ENCODE measurements at regions not wholly inside any gene's neighbourhood (a gene's known extent, or its start where the extent isn't known, plus 50 kb on each side); places are given as distances from the start of the nearest gene placed in this dataset.
"Not testable (repeated sequence)": the region's sequence is repeated elsewhere in the genome, so short reads cannot be mapped to it uniquely, and the experiment has no call there.

GRCh38 chr7:114082642-114083165, 163.9 kb upstream of the PPP1R3A start:
- DNase-seq (ENCODE audit: low spot score): no peak

DNA sequence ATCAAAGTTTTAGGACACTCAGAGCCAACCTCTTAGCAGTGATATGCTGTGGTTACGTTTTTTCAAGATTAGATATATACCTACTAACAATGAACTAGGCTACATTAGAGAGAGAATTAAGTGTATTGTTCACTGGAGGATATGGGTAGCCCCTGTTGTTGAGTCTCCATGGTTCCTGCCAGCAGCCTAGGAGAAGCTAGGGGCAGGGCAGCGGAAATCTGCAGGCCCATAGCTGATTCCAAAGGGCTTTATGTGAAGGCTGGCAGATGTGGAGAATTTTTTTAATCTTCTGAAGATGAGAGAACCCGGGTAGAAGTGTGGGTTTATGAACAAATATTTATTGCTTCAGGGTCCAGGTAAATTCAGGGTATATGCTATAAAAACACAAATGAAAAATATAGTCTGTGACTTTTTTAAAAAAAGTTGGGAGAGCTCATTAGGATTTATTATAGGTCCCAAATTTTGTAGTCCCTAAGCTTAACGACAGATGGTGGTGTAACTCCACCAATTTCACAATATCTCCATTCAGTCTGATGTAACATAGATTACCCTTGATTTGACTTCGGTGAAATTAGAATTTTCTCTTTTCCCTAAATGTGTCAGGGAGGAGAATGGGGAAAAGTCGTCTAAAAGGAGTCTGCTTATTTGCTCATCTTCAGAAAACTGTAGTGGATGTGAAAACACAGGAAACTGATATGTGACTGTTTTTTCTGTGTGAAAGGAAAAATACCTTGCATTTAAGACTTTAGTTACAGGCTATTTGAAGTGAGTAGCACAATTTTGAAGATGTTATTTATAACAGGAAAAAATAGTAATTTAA, 163.0 kb upstream of the PPP1R3A start:
- DNase-seq (ENCODE audit: low spot score): no peak

DNA sequence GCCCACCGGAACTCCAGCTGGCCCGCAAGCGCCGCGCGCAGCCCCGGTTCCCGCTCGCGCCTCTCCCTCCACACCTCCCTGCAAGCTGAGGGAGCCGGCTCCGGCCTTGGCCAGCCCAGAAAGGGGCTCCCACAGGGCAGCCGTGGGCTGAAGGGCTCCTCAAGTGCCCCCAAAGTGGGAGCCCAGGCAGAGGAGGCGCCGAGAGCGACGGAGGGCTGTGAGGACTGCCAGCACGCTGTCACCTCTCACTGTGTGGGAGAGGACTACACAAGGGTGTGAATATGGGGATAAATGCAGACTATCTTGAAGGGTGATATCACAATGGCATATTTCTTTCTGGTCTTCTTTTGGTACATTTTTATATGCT, 158.3 kb upstream of the PPP1R3A start:
- DNase-seq (ENCODE audit: low spot score): not testable (repeated sequence)

DNA sequence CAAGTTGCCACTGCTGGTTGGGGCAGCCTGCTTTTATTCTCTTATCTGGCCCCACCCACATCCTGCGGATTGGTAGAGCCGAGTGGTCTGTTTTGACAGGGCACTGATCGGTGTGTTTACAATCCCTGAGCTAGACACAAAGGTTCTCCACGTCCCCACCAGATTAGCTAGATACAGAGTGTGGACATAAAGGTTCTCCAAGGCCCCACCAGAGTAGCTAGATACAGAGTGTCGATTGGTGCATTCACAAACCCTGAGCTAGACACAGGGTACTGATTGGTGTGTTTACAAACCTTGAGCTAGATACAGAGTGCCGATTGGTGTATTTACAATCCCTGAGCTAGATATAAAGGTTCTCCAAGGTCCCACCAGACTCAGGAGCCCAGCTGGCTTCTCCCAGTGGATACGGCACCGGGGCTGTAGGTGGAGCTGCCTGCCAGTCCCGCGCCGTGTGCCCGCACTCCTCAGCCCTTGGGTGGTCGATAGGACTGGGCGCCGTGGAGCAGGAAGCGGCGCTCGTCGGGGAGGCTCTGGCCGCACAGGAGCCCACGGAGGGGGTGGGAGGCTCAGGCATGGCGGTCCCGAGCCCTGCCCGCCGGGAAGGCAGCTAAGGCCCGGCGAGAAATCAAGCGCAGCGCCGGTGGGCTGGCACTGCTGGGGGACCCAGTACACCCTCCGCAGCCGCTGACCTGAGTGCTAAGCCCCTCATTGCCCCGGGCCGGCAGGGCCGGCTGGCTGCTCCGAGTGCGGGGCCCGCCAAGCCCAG, 157.8 kb upstream of the PPP1R3A start:
- not testable (repeated sequence) for DNase-seq (ENCODE audit: low spot score)

DNA sequence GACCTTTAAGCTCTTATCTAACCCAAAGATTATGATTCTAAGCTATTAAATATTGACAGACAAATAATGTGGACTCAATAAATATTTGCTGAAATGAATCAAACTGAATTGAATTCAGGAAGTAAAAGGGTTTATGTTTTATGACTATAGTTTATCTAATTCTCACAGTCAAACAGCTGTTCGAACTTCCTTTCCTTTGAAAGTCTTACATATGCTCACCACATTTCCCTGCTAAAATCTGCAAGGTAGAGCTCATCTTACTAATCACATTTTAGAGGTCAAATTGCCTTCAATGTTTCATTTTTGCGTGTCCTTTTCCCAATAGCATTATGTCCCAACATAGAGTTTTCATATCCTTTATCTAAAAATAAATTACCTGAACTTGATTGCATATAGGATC, 154.9 kb upstream of the PPP1R3A start:
- DNase-seq (ENCODE audit: low spot score): no peak

GRCh38 chr7:114070246-114070645, 151.4 kb upstream of the PPP1R3A start:
- DNase-seq (ENCODE audit: low spot score): no peak

GRCh38 chr7:114062810-114063209, 144.0 kb upstream of the PPP1R3A start:
- no peak for DNase-seq (ENCODE audit: low spot score)

- no peak for DNase-seq (ENCODE audit: low spot score)
Measured at GRCh38 chr7:114051871-114052331, 133.1 kb upstream of the PPP1R3A start.

DNA sequence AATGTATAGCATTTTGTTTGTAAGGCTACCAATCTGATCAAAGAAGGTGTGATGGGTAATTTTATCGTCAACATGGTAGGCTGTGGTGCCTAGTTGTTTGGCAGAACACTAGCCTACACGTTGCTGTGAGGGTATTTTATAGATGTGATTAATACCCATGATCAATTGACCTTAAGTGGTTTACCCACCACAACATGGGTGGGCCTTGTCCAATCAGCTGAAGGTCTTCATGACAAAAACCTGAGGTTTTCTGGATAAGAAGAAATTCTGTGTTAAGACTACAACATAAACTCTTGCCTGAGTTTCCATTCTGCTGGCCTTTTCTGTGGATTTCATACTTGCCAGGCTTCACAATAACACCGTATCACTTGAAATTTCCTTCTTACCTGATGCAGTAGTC, 131.8 kb upstream of the PPP1R3A start:
- DNase-seq (ENCODE audit: low spot score): no peak

DNA sequence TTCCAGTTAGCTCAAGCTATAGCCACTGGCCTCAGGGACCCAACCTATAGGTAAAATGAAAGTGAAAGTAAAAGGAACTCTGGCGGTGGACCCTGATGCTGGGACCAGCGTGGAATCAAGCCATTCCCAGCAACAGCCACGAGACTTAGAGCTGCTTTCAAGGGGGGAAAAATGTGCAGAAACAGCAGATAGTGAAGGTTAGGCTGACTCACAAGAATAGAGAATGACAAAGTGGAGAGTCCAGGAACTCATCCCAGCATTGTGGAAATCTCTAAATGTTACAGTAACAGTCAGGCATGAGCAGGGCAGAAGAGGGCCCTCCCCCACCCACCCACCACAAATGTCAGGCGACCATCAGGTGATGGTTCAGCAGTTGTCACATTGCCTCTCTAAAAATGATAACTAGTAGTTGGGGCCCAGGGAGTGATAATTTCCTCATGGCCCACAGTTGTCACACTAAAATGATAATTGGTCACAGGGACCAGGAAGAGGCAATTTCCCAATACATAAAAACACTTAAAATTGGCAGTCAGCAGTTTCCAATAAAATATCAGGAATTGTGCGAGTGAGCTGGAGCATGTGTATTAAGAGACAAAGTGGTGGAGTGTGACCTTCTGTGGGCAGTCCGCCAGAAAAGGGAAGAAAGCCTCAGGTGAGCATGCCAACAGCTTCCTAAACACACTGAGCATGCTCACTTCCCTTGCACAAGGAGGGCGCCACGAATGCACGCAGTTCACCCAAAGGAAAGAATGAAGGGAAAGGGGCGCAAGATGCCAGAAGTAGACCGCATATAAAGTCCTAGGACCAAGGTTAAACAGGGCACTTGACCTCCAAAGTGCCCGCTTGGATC, 129.8 kb upstream of the PPP1R3A start:
- DNase-seq (ENCODE audit: low spot score): no peak

GRCh38 chr7:114047889-114048288, 129.1 kb upstream of the PPP1R3A start:
- DNase-seq (ENCODE audit: low spot score): no peak

GRCh38 chr7:114033475-114033874, 114.7 kb upstream of the PPP1R3A start:
- DNase-seq (ENCODE audit: low spot score): no peak

- peak; percentile 59 for DNase-seq (ENCODE audit: low spot score)
Measured at GRCh38 chr7:114026486-114027089, 107.8 kb upstream of the PPP1R3A start.

- DNase-seq (ENCODE audit: low spot score): no peak
Measured at GRCh38 chr7:114021135-114021534, 102.3 kb upstream of the PPP1R3A start.

GRCh38 chr7:114008696-114009095, 89.9 kb upstream of the PPP1R3A start:
- DNase-seq (ENCODE audit: low spot score): no peak

DNA sequence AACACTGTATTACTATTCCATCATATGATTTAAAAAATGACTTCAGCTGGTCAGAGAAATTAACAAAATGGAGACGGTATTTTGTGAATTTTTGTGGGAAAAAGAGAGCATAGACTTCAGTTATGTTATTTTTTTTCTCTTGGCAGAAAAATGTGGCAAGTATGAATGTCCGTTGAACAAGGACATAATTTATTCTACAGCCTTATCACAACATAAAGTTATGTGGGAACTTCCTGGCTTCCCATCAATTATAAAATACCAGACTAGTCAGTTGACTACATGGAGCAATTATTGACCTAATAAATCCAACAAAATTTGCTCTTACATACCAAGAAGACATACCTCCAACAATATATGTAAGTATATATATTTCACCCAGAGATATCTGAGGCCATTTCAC, 88.6 kb upstream of the PPP1R3A start:
- DNase-seq (ENCODE audit: low spot score): no peak

DNA sequence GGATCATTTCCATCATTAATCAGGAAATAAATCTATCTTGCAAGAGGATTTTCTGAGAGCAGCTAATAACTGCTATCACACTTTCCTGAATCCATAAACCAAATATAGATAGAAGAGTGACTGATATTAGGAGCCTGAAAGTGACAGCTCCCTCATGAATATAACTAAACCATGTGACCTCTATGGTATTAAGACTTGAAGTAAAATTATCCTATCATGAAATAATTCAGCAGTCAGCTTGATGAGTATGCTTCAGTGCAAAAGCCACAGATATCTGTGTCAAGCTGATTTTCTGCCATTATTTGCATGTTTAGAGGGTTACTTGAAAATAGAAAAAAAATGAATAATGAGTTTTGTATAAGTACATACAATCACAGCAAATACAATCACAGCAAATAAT, 80.1 kb upstream of the PPP1R3A start:
- DNase-seq (ENCODE audit: low spot score): no peak

GRCh38 chr7:113996405-113996804, 77.6 kb upstream of the PPP1R3A start:
- DNase-seq (ENCODE audit: low spot score): no peak

DNA sequence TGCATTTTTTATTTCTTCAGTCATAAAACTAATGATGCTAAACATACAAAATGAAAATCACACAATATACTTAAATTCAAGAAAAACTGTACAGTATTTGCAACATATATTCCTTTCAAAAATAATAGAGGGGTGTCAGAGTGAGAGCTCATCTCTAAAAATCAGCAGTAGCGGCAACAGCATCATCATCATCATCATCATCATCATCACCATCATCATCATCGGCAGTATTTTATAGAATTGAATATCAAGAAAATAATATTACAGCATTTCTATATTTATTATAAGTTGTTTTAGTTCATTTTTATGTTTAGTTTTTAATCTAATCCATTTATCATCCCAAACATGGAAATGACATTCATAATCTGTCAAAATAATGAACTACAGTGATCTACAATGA, 67.4 kb upstream of the PPP1R3A start:
- no peak for DNase-seq (ENCODE audit: low spot score)

GRCh38 chr7:113976508-113976907, 57.7 kb upstream of the PPP1R3A start:
- DNase-seq (ENCODE audit: low spot score): no peak

- DNase-seq (ENCODE audit: low spot score): no peak
Measured at GRCh38 chr7:113968713-113969112, 49.9 kb upstream of the PPP1R3A start.

Measured in hematopoietic multipotent progenitor cell treated with erythropoietin and hydrocortisone succinate and interleukin-3 and kit ligand, for 17 days (in vitro differentiated cells).